Smooth muscle cell (in vitro differentiated cells): ENCODE measurements at regions not wholly inside any gene's neighbourhood (a gene's known extent, or its start where the extent isn't known, plus 50 kb on each side); places are given as distances from the start of the nearest gene placed in this dataset.

ENCODE experiments used
- DNase-seq: peaks from one replicate; lab custom pipeline; 2025; ENCODE audit not compliant: unreplicated experiment; lab: John Stamatoyannopoulos, UW
- H2AFZ ChIP-seq: fragments of 200-600 bp; sonication (generic); 2 replicates; pipeline ENCODE4 v1.6.0; 2016; ENCODE audit warnings: antibody characterized with exemption, low read depth, mild to moderate bottlenecking
- H3F3A ChIP-seq: fragments of 200-600 bp; sonication (generic); 2 replicates; pipeline ENCODE4 v1.6.0; 2017; ENCODE audit warnings: antibody characterized with exemption, low read depth
- H3K27ac ChIP-seq: fragments of 200-600 bp; sonication (generic); 2 replicates; pipeline ENCODE4 v1.5.1; 2016; ENCODE audit warnings: low read depth, mild to moderate bottlenecking
- H3K27me3 ChIP-seq: fragments of 200-600 bp; sonication (generic); 2 replicates; pipeline ENCODE4 v1.6.1; 2016; ENCODE audit warnings: low read depth, mild to moderate bottlenecking
- H3K36me3 ChIP-seq: fragments of 200-600 bp; sonication (generic); 2 replicates; pipeline ENCODE4 v1.5.1; 2016; ENCODE audit warnings: low read depth
- H3K4me1 ChIP-seq: fragments of 200-600 bp; sonication (generic); 2 replicates; pipeline ENCODE4 v1.5.1; 2016; ENCODE audit warnings: low read depth
- H3K4me2 ChIP-seq: fragments of 200-600 bp; sonication (generic); 2 replicates; pipeline ENCODE4 v1.6.0; 2016; ENCODE audit warnings: mild to moderate bottlenecking
- H3K4me3 ChIP-seq: fragments of 200-600 bp; sonication (generic); 2 replicates; pipeline ENCODE4 v1.5.1; 2016; ENCODE audit warnings: mild to moderate bottlenecking
- H3K79me2 ChIP-seq: fragments of 200-600 bp; sonication (generic); 2 replicates; pipeline ENCODE4 v1.6.0; 2016; ENCODE audit warnings: low read depth, mild to moderate bottlenecking
- H3K9ac ChIP-seq: fragments of 200-600 bp; sonication (generic); 2 replicates; pipeline ENCODE4 v1.6.0; 2016; ENCODE audit warnings: low read depth
- H3K9me3 ChIP-seq: fragments of 200-600 bp; sonication (generic); replicated peaks from 2 replicates; pipeline ENCODE4 v1.5.1; 2016; ENCODE audit warnings: low read depth
- H4K20me1 ChIP-seq: fragments of 200-600 bp; sonication (generic); 2 replicates; pipeline ENCODE4 v1.6.0; 2016; ENCODE audit warnings: low read depth
- CTCF ChIP-seq: fragments of 200-600 bp; sonication (generic); IDR thresholded peaks from 2 replicates; pipeline ENCODE4 v1.5.1; 2017; ENCODE audit warnings: borderline replicate concordance, mild to moderate bottlenecking, antibody characterized with exemption; ENCODE audit not compliant: insufficient read depth, poor library complexity, severe bottlenecking
- WGBS: methylation state at CpG from one replicate; pipeline ENCODE4 v1.1.7; 2016; ENCODE audit warnings: low lambda C conversion rate; 5-methylcytosine and 5-hydroxymethylcytosine counted together

GRCh38 chr22:34858066-34858465, 207.9 kb upstream of the ISX start:
- Histone ChIP-seq H3K4me3 (no peak overlapping the region), H4K20me1 (no peaks in the 10 kb centered on the region), H2AFZ (no peak overlapping the region), H3K27ac (peak overlapping the region; percentile 73), H3K27me3 (peaks cover 3% of the 10 kb centered on the region), H3K36me3 (no peaks in the 10 kb centered on the region), H3K4me2 (no peak overlapping the region), H3F3A (no peaks in the 10 kb centered on the region), H3K4me1 (no peaks in the 10 kb centered on the region), H3K9ac (peak overlapping the region; percentile 6), H3K9me3 (no peaks in the 10 kb centered on the region), H3K79me2 (no peaks in the 10 kb centered on the region)
- WGBS = 32% methylated on average over 2 of the region's 2 CpGs
- TF ChIP-seq CTCF = no peak
- DNase-seq = no peak

- Histone ChIP-seq H3K9me3 (no peaks in the 10 kb centered on the region), H4K20me1 (no peaks in the 10 kb centered on the region), H3K4me3 (no peak overlapping the region), H2AFZ (no peak overlapping the region), H3F3A (no peaks in the 10 kb centered on the region), H3K79me2 (no peaks in the 10 kb centered on the region), H3K4me2 (no peak overlapping the region), H3K27me3 (peaks cover 24% of the 10 kb centered on the region), H3K27ac (no peak overlapping the region), H3K9ac (no peak overlapping the region), H3K4me1 (no peaks in the 10 kb centered on the region), H3K36me3 (no peaks in the 10 kb centered on the region)
- no peak for TF ChIP-seq CTCF
- no peak for DNase-seq
- WGBS = 98% methylated on average over 2 of the region's 2 CpGs
These were observed 204.2 kb upstream of the ISX start for GRCh38 chr22:34861787-34862186.

GRCh38 chr22:34866081-34866480, 199.9 kb upstream of the ISX start:
- Histone ChIP-seq H3K9ac (peak overlapping the region; percentile 16), H4K20me1 (no peaks in the 10 kb centered on the region), H2AFZ (no peak overlapping the region), H3K27ac (peak overlapping the region; percentile 82), H3K9me3 (no peaks in the 10 kb centered on the region), H3F3A (no peaks in the 10 kb centered on the region), H3K4me1 (peaks cover 6% of the 10 kb centered on the region), H3K79me2 (no peaks in the 10 kb centered on the region), H3K4me3 (no peak overlapping the region), H3K27me3 (peaks cover 24% of the 10 kb centered on the region), H3K36me3 (no peaks in the 10 kb centered on the region), H3K4me2 (no peak overlapping the region)
- DNase-seq = no peak
- no peak for TF ChIP-seq CTCF
- 82% methylated on average over 4 of the region's 4 CpGs for WGBS

GRCh38 chr22:34866495-34867131, 199.3 kb upstream of the ISX start:
- no peaks in the 10 kb centered on the region for H3K36me3 ChIP-seq
- no peaks in the 10 kb centered on the region for H4K20me1 ChIP-seq
- WGBS = 7% methylated on average over 4 of the region's 4 CpGs
- no peaks in the 10 kb centered on the region for H3F3A ChIP-seq
- no peaks in the 10 kb centered on the region for H3K79me2 ChIP-seq
- peak overlapping the region; percentile 54 for H3K4me2 ChIP-seq
- peaks cover 29% of the 10 kb centered on the region for H3K27me3 ChIP-seq
- peaks cover 6% of the 10 kb centered on the region for H3K4me1 ChIP-seq
- no peak overlapping the region for H2AFZ ChIP-seq
- no peaks in the 10 kb centered on the region for H3K9me3 ChIP-seq
- no peak for TF ChIP-seq CTCF
- peak overlapping the region; percentile 82 for H3K27ac ChIP-seq
- no peak for DNase-seq
- peak overlapping the region; percentile 16 for H3K9ac ChIP-seq
- H3K4me3 ChIP-seq = no peak overlapping the region
